Kidney (tissue), 13 donors: ENCODE measurements at regions not wholly inside any gene's neighbourhood (a gene's known extent, or its start where the extent isn't known, plus 50 kb on each side); places are given as distances from the start of the nearest gene placed in this dataset.
A peak's percentile ranks its signal among the peaks of the same experiment; 100 is the strongest.

Source experiments
- DNase-seq, 5 donors: peaks; one replicate each; pipeline ENCODE4 v3.0.0-alpha.2; 2013 to 2020
- FAIRE-seq: peaks from 2 replicates; lab custom pipeline; 2012; peaks lifted over from hg19 to GRCh38; lab: Jason Lieb, UNC
- H3K27ac ChIP-seq, 2 donors: one replicate each; pipeline ENCODE4 v1.7.0; 2013; ENCODE audit warnings: low read depth in 2 of 2, low read length in 2 of 2, inconsistent platforms in 1 of 2
- H3K27me3 ChIP-seq: one replicate; pipeline ENCODE4 v1.7.1; 2013; ENCODE audit warnings: low read length, inconsistent platforms; ENCODE audit not compliant: control insufficient read depth, insufficient read depth
- H3K36me3 ChIP-seq, 3 donors: one replicate each; pipeline versions ENCODE4 v1.7.0 to v1.7.1; 2013; ENCODE audit warnings: low read length in 3 of 3, control low read depth in 1 of 3, inconsistent platforms in 1 of 3; ENCODE audit not compliant: insufficient read depth in 3 of 3, control insufficient read depth in 2 of 3
- H3K4me1 ChIP-seq, 3 donors: one replicate each; pipeline versions ENCODE4 v1.7.0 to v1.7.1; 2013; ENCODE audit warnings: low read length in 3 of 3, inconsistent platforms in 1 of 3, low read depth in 1 of 3; ENCODE audit not compliant: control insufficient read depth in 2 of 3, insufficient read depth in 2 of 3
- H3K4me3 ChIP-seq, 3 donors: one replicate each; pipeline versions ENCODE4 v1.7.0 to v1.8.1; 2013; ENCODE audit warnings: low read length in 3 of 3, control low read depth in 1 of 3, inconsistent platforms in 1 of 3
- H3K9ac ChIP-seq, 3 donors: one replicate each; pipeline versions ENCODE4 v1.7.0 to v1.7.1; 2013; ENCODE audit warnings: low read length in 3 of 3, control low read depth in 1 of 3, inconsistent platforms in 1 of 3
- H3K9me3 ChIP-seq, 3 donors: one replicate each; pipeline versions ENCODE4 v1.7.0 to v1.7.1; 2013; ENCODE audit warnings: low read length in 3 of 3, control low read depth in 1 of 3, inconsistent platforms in 1 of 3; ENCODE audit not compliant: control insufficient read depth in 2 of 3, insufficient read depth in 1 of 3
- CTCF ChIP-seq: IDR thresholded peaks from 3 replicates; pipeline ENCODE4 v1.5.1; 2012; ENCODE audit warnings: mild to moderate bottlenecking, moderate library complexity, borderline replicate concordance; ENCODE audit not compliant: insufficient read depth; ENCODE audit errors: extremely low read depth
- intact Hi-C: fragments of 100-400 bp; cut with DNase I; formaldehyde crosslinking; loops from one replicate; pipeline ENCODE4 v1.11.1; 2022
- donor health status: control.
- donor health status: control.
- donor health status: control.
- donor health status: control.
- donor health status: control.
- donor health status: DM: yes; HTN: yes; CAD: no.
- donor health status: Normal renal cell carcinoma (clear cell type).

- DNase-seq (peak in 1 of 5 donors; percentile 8), FAIRE-seq (no peak)
- Histone ChIP-seq H3K9ac (no peak overlapping the region), H3K4me3 (no peak overlapping the region), H3K27ac (no peak overlapping the region), H3K36me3 (no peaks in the 10 kb centered on the region), H3K4me1 (no peaks in the 10 kb centered on the region), H3K27me3 (no peaks in the 10 kb centered on the region), H3K9me3 (no peaks in the 10 kb centered on the region)
- intact Hi-C loops = no loop called here
- TF ChIP-seq CTCF = no peak
These were observed 469.0 kb upstream of the SALL3 start for GRCh38 chr18:78510636-78511035.

- H3K27me3 ChIP-seq = no peaks in the 10 kb centered on the region
- no peaks in the 10 kb centered on the region for H3K36me3 ChIP-seq
- intact Hi-C loops = no loop called here
- H3K9me3 ChIP-seq = no peaks in the 10 kb centered on the region
- H3K4me3 ChIP-seq = no peak overlapping the region
- TF ChIP-seq CTCF = no peak
- DNase-seq = peak in 1 of 5 donors; percentile 22
- H3K4me1 ChIP-seq = no peaks in the 10 kb centered on the region
- no peak overlapping the region for H3K9ac ChIP-seq
- no peak for FAIRE-seq
- no peak overlapping the region for H3K27ac ChIP-seq
These were observed 467.7 kb upstream of the SALL3 start for GRCh38 chr18:78511666-78512601.

- TF ChIP-seq CTCF = no peak
- H3K36me3 ChIP-seq = no peaks in the 10 kb centered on the region
- H3K9me3 ChIP-seq = no peaks in the 10 kb centered on the region
- H3K4me1 ChIP-seq = no peaks in the 10 kb centered on the region
- FAIRE-seq (no peak), DNase-seq (peak in 2 of 5 donors; percentile 10 to 11)
- no peaks in the 10 kb centered on the region for H3K27me3 ChIP-seq
- intact Hi-C loops = no loop called here
- no peak overlapping the region for H3K27ac ChIP-seq
- H3K4me3 ChIP-seq = no peak overlapping the region
- H3K9ac ChIP-seq = no peak overlapping the region
These were observed 464.5 kb upstream of the SALL3 start for GRCh38 chr18:78514910-78515670.
